T-helper 17 cell (primary cell): ENCODE measurements at regions not wholly inside any gene's neighbourhood (a gene's known extent, or its start where the extent isn't known, plus 50 kb on each side); places are given as distances from the start of the nearest gene placed in this dataset.

Source experiments
- ATAC-seq: fragments of 150-1000 bp; cut with Tn5 transposase; 2 replicates; pipeline ENCODE4 v1.10.0; 2021; ENCODE audit warnings: mild to moderate bottlenecking, moderate library complexity
- DNase-seq, 3 donors: peaks; one replicate each; pipeline versions ENCODE4 v3.0.0 to v3.0.0-alpha.2; 2020 to 2021
- H3K9me3 ChIP-seq: one replicate; pipeline ENCODE4 v1.7.0; 2013; ENCODE audit warnings: low read length, mild to moderate bottlenecking; ENCODE audit not compliant: control insufficient read depth, poor library complexity, severe bottlenecking
- H3K27ac Mint-ChIP-seq: one replicate; pipeline ENCODE4 v1.8.0; 2022; ENCODE audit warnings: mild to moderate bottlenecking, moderate library complexity, mixed read lengths
- H3K27me3 Mint-ChIP-seq: one replicate; pipeline ENCODE4 v1.8.0; 2022; ENCODE audit warnings: mixed read lengths
- H3K36me3 Mint-ChIP-seq: one replicate; pipeline ENCODE4 v1.8.0; 2022; ENCODE audit warnings: low read depth, mixed read lengths
- H3K4me1 Mint-ChIP-seq: one replicate; pipeline ENCODE4 v1.8.0; 2022; ENCODE audit warnings: mild to moderate bottlenecking, mixed read lengths
- H3K4me3 Mint-ChIP-seq: one replicate; pipeline ENCODE4 v1.8.0; 2022; ENCODE audit warnings: mild to moderate bottlenecking, moderate library complexity, mixed read lengths

GRCh38 chr10:131845505-131846239 is 55.1 kb upstream of the PPP2R2D start:
- no peaks in the 10 kb centered on the region for H3K36me3 Mint-ChIP-seq
- no peak overlapping the region for H3K27ac Mint-ChIP-seq
- H3K9me3 ChIP-seq = no peaks in the 10 kb centered on the region
- peaks cover 14% of the 10 kb centered on the region for H3K27me3 Mint-ChIP-seq
- no peak for ATAC-seq
- H3K4me3 Mint-ChIP-seq = no peak overlapping the region
- no peaks in the 10 kb centered on the region for H3K4me1 Mint-ChIP-seq
- no peak for DNase-seq

DNA sequence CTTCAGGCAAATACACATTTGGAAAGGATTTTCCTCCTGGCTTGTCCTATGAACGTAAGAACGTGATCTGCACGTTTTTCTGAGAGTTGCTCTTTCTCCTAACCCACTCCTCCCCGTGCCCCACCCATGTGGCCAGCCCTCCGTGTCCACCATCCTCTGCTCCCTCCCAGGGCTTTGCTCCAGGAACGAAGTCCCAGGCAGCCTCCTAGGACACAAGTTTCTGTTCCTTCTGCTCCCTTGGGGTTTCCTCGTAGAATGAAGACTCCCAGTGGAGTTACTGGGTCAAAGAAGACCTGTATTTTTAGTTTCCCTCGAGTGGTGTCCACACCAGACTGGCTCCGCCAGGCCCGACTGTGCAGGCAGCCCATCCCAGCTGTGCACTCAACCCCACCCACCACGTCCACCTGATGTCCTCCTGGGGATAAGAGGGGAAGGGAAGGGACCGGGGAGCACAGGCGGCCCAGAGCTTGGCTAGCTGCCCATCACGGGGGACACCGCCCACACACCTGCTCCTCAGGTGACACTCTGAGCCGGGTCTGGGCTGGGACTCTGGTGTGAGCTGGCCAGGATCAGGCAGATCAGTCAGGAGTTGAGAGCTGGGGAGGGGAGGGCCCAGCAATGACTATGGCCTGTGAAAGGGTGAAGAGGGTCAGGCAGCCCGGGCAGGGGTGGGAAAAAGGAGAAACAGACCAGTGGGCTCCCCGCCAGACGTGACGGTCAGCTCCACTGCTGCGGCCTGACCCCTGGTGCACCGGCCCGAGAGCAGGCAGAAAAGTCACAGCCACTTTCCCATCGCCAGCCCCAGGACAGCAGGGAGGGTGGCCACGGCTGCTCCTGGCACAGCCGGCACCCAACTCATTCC is 54.3 kb upstream of the PPP2R2D start:
- DNase-seq = no peak

GRCh38 chr10:131847241-131847783 is 53.5 kb upstream of the PPP2R2D start:
- no peaks in the 10 kb centered on the region for H3K4me1 Mint-ChIP-seq
- DNase-seq (no peak), ATAC-seq (no peak)
- H3K9me3 ChIP-seq = peaks cover 4% of the 10 kb centered on the region
- H3K4me3 Mint-ChIP-seq = no peak overlapping the region
- H3K36me3 Mint-ChIP-seq = no peaks in the 10 kb centered on the region
- peaks cover 19% of the 10 kb centered on the region for H3K27me3 Mint-ChIP-seq
- no peak overlapping the region for H3K27ac Mint-ChIP-seq

More for the DNA sequence above, 54.3 kb upstream of the PPP2R2D start:
- Mint-ChIP-seq H3K36me3 (no peaks in the 10 kb centered on the region), H3K4me1 (no peaks in the 10 kb centered on the region), H3K27me3 (peaks cover 14% of the 10 kb centered on the region), H3K4me3 (no peak overlapping the region), H3K27ac (no peak overlapping the region)
- no peak for ATAC-seq
- peaks cover 4% of the 10 kb centered on the region for H3K9me3 ChIP-seq

DNA sequence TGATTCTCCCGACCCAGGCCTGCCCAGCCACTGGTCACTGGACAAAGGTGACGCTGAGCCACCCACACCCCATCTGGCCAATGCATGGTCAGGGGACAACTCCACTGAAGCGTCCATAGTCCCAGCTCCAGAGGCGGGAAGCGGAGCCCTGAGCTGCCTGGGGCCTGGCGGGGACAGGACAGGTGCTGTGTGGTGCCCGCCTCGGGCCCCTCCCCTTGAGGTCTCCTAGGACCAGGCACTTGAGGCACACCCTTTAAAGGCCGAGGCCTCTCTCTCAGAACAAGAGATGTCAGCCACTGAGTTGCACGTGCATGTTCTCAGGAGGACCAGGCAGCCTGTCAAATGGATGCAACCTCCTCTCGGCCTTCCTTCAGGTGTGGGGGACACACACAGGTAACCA is 52.5 kb upstream of the PPP2R2D start:
- Mint-ChIP-seq H3K4me3 (no peak overlapping the region), H3K4me1 (no peaks in the 10 kb centered on the region), H3K36me3 (no peaks in the 10 kb centered on the region), H3K27ac (no peak overlapping the region), H3K27me3 (peaks cover 20% of the 10 kb centered on the region)
- DNase-seq (no peak), ATAC-seq (no peak)
- peaks cover 4% of the 10 kb centered on the region for H3K9me3 ChIP-seq

DNA sequence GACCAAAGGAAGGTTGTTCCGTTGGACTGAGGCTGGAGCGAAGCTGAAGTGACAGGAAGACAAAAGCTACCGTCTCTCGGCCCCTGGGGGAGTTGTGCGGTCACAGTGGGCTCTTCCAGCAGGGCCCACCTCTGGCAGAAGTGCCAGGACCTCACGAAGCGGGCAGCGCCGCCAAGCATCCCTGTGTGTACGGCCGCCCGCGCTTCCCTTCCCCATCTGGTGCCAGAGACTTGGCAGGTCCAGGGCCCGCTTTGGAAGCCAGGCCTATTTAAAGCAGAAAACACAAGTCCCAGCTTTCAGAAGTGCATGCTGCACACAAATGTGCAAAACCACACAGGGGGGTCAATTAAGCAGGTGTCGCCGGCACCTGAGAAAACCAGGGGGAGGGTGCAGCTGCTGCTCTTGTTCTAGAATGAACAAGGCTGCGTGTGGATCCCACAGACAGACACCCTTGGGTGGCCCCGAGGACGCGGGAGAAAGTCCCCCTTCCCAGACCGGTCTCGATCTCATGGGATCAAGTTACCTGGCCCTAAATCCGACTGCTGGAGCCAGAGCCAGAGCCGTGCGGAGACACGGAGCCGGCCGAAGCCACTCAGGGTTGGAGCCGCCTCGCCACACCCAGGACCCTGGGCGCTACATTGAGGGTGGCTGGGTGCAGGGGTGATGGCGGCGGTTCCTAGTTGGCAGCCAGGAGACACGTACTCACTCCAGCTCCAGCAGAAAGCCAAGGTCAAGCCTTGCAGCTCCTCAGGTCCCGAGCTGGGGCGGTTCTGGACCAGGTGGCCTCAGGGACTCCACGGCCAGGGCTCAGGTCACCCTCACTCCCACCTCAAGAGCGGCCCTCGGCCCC is 51.8 kb upstream of the PPP2R2D start:
- Mint-ChIP-seq H3K4me3 (no peak overlapping the region), H3K27me3 (peaks cover 19% of the 10 kb centered on the region), H3K4me1 (no peaks in the 10 kb centered on the region), H3K36me3 (no peaks in the 10 kb centered on the region), H3K27ac (no peak overlapping the region)
- DNase-seq (no peak), ATAC-seq (no peak)
- H3K9me3 ChIP-seq = peaks cover 4% of the 10 kb centered on the region

- DNase-seq (no peak), ATAC-seq (no peak)
- H3K36me3 Mint-ChIP-seq = no peaks in the 10 kb centered on the region
- no peak overlapping the region for H3K4me3 Mint-ChIP-seq
- H3K4me1 Mint-ChIP-seq = no peaks in the 10 kb centered on the region
- peaks cover 4% of the 10 kb centered on the region for H3K9me3 ChIP-seq
- no peak overlapping the region for H3K27ac Mint-ChIP-seq
- H3K27me3 Mint-ChIP-seq = peaks cover 11% of the 10 kb centered on the region
These were observed 51.0 kb upstream of the PPP2R2D start for GRCh38 chr10:131849591-131850382.

DNA sequence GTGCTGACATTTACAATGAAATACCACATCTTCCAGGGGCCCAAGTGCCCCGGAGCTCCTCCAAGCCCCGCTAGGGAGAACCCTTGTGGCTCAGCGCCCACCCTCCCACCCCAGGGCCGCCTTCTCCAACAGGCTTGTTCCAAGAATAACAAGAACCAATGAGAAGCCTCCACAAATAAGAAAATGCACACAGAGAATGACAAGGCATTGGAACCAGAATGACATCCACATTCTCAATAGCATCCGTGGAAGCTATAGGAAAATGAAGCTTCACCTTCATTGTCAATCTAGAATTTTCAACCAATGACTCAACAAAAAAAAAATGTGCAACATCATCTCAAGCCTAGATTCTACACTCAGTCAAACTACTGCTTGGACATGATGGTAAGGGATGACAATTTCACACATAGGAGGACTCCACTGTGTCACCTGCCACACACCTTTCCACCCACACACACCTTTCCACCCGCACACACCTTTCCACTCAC is 50.4 kb upstream of the PPP2R2D start:
- DNase-seq = no peak
- Mint-ChIP-seq H3K27me3 (peaks cover 17% of the 10 kb centered on the region), H3K4me1 (no peaks in the 10 kb centered on the region), H3K27ac (no peak overlapping the region), H3K36me3 (no peaks in the 10 kb centered on the region), H3K4me3 (no peak overlapping the region)
- H3K9me3 ChIP-seq = peaks cover 4% of the 10 kb centered on the region
- no peak for ATAC-seq
